ENCODE measurements at regions not wholly inside any gene's neighbourhood (a gene's known extent, or its start where the extent isn't known, plus 50 kb on each side); places are given as distances from the start of the nearest gene placed in this dataset.

GRCh38 chr3:72698154-72698917, 149.9 kb downstream of the SHQ1 start:
- Mint-ChIP-seq H3K4me3 (no peak overlapping the region), H3K36me3 (no peaks in the 10 kb centered on the region), H3K9me3 (no peaks in the 10 kb centered on the region), H3K27ac (no peak overlapping the region), H3K4me1 (no peaks in the 10 kb centered on the region)
- ATAC-seq (no peak), DNase-seq (ENCODE audit: low spot score in 2 of 2) (no peak)

GRCh38 chr3:72697717-72698116, 150.5 kb downstream of the SHQ1 start:
- H3K9me3 Mint-ChIP-seq, result no peaks in the 10 kb centered on the region
- ATAC-seq (no peak), DNase-seq (ENCODE audit: low spot score in 2 of 2) (no peak)
- no peaks in the 10 kb centered on the region for H3K4me1 Mint-ChIP-seq
- no peak overlapping the region for H3K27ac Mint-ChIP-seq
- no peak overlapping the region for H3K4me3 Mint-ChIP-seq
- no peaks in the 10 kb centered on the region for H3K36me3 Mint-ChIP-seq

- Mint-ChIP-seq H3K4me1 (no peaks in the 10 kb centered on the region), H3K36me3 (no peaks in the 10 kb centered on the region), H3K27ac (no peak overlapping the region), H3K9me3 (no peaks in the 10 kb centered on the region), H3K4me3 (no peak overlapping the region)
- no peak for ATAC-seq
- DNase-seq (ENCODE audit: low spot score in 2 of 2), result no peak
Measured at GRCh38 chr3:72696815-72697214, 151.4 kb downstream of the SHQ1 start.

GRCh38 chr3:72694398-72694797, 153.8 kb downstream of the SHQ1 start:
- no peak overlapping the region for H3K27ac Mint-ChIP-seq
- DNase-seq (ENCODE audit: low spot score in 2 of 2) (no peak), ATAC-seq (no peak)
- no peaks in the 10 kb centered on the region for H3K36me3 Mint-ChIP-seq
- no peak overlapping the region for H3K4me3 Mint-ChIP-seq
- no peaks in the 10 kb centered on the region for H3K9me3 Mint-ChIP-seq
- H3K4me1 Mint-ChIP-seq, result no peaks in the 10 kb centered on the region

GRCh38 chr3:72692990-72693389, 155.3 kb downstream of the SHQ1 start:
- Mint-ChIP-seq H3K4me1 (no peaks in the 10 kb centered on the region), H3K4me3 (no peak overlapping the region)

GRCh38 chr3:72690629-72691028, 157.6 kb downstream of the SHQ1 start:
- no peak for ATAC-seq
- H3K36me3 Mint-ChIP-seq, result no peaks in the 10 kb centered on the region
- DNase-seq (ENCODE audit: low spot score in 2 of 2), result no peak
- no peaks in the 10 kb centered on the region for H3K9me3 Mint-ChIP-seq
- H3K4me3 Mint-ChIP-seq, result no peak overlapping the region
- H3K4me1 Mint-ChIP-seq, result no peaks in the 10 kb centered on the region
- H3K27ac Mint-ChIP-seq, result no peak overlapping the region

More at GRCh38 chr3:72692990-72693389, 155.3 kb downstream of the SHQ1 start:
- ATAC-seq, result no peak
- no peaks in the 10 kb centered on the region for H3K36me3 Mint-ChIP-seq
- no peak overlapping the region for H3K27ac Mint-ChIP-seq
- no peak for DNase-seq (ENCODE audit: low spot score in 2 of 2)
- no peaks in the 10 kb centered on the region for H3K9me3 Mint-ChIP-seq

- Mint-ChIP-seq H3K9me3 (no peaks in the 10 kb centered on the region), H3K27ac (no peak overlapping the region), H3K36me3 (no peaks in the 10 kb centered on the region), H3K4me1 (peaks cover 28% of the 10 kb centered on the region), H3K4me3 (no peak overlapping the region)
- ATAC-seq, result no peak
- DNase-seq (ENCODE audit: low spot score in 2 of 2), result no peak
Measured at GRCh38 chr3:72682936-72683452, 165.3 kb downstream of the SHQ1 start.

GRCh38 chr3:72681598-72681997, 166.6 kb downstream of the SHQ1 start:
- H3K4me3 Mint-ChIP-seq, result no peak overlapping the region

GRCh38 chr3:72680766-72681165, 167.5 kb downstream of the SHQ1 start:
- no peak for DNase-seq (ENCODE audit: low spot score in 2 of 2)
- Mint-ChIP-seq H3K27ac (no peak overlapping the region), H3K36me3 (no peaks in the 10 kb centered on the region), H3K4me3 (no peak overlapping the region), H3K4me1 (peaks cover 28% of the 10 kb centered on the region), H3K9me3 (no peaks in the 10 kb centered on the region)
- ATAC-seq, result no peak

More at GRCh38 chr3:72681598-72681997, 166.6 kb downstream of the SHQ1 start:
- H3K9me3 Mint-ChIP-seq, result no peaks in the 10 kb centered on the region
- H3K4me1 Mint-ChIP-seq, result peaks cover 28% of the 10 kb centered on the region
- no peak for ATAC-seq
- H3K27ac Mint-ChIP-seq, result no peak overlapping the region
- no peak for DNase-seq (ENCODE audit: low spot score in 2 of 2)
- H3K36me3 Mint-ChIP-seq, result no peaks in the 10 kb centered on the region

- H3K27ac Mint-ChIP-seq, result no peak overlapping the region
- no peak overlapping the region for H3K4me3 Mint-ChIP-seq
- H3K9me3 Mint-ChIP-seq, result no peaks in the 10 kb centered on the region
- ATAC-seq, result no peak
- no peaks in the 10 kb centered on the region for H3K36me3 Mint-ChIP-seq
- H3K4me1 Mint-ChIP-seq, result peaks cover 28% of the 10 kb centered on the region
- DNase-seq (ENCODE audit: low spot score in 2 of 2), result no peak
Measured at GRCh38 chr3:72679540-72680198, 168.6 kb downstream of the SHQ1 start.

GRCh38 chr3:72678867-72679266, 169.4 kb downstream of the SHQ1 start:
- ATAC-seq (peak; percentile 81), DNase-seq (ENCODE audit: low spot score in 2 of 2) (no peak)
- H3K4me3 Mint-ChIP-seq, result no peak overlapping the region
- H3K4me1 Mint-ChIP-seq, result peaks cover 28% of the 10 kb centered on the region
- no peak overlapping the region for H3K27ac Mint-ChIP-seq
- H3K36me3 Mint-ChIP-seq, result no peaks in the 10 kb centered on the region
- H3K9me3 Mint-ChIP-seq, result no peaks in the 10 kb centered on the region

- Mint-ChIP-seq H3K36me3 (no peaks in the 10 kb centered on the region), H3K27ac (no peak overlapping the region), H3K4me3 (no peak overlapping the region), H3K9me3 (no peaks in the 10 kb centered on the region), H3K4me1 (peaks cover 28% of the 10 kb centered on the region)
- no peak for ATAC-seq
- no peak for DNase-seq (ENCODE audit: low spot score in 2 of 2)
Measured at GRCh38 chr3:72678380-72678779, 169.9 kb downstream of the SHQ1 start.

- Mint-ChIP-seq H3K36me3 (no peaks in the 10 kb centered on the region), H3K9me3 (no peaks in the 10 kb centered on the region), H3K4me1 (peaks cover 17% of the 10 kb centered on the region), H3K4me3 (no peak overlapping the region), H3K27ac (no peak overlapping the region)
- ATAC-seq (no peak), DNase-seq (ENCODE audit: low spot score in 2 of 2) (no peak)
Measured at GRCh38 chr3:72675243-72675642, 173.0 kb downstream of the SHQ1 start.

- no peaks in the 10 kb centered on the region for H3K4me1 Mint-ChIP-seq
- H3K9me3 Mint-ChIP-seq, result no peaks in the 10 kb centered on the region
- no peak overlapping the region for H3K4me3 Mint-ChIP-seq
- no peak for DNase-seq (ENCODE audit: low spot score in 2 of 2)
- H3K36me3 Mint-ChIP-seq, result no peaks in the 10 kb centered on the region
- H3K27ac Mint-ChIP-seq, result no peak overlapping the region
- peak; percentile 38 for ATAC-seq
Measured at GRCh38 chr3:72673011-72673771, 175.1 kb downstream of the SHQ1 start.

- DNase-seq (ENCODE audit: low spot score in 2 of 2) (no peak), ATAC-seq (no peak)
- no peaks in the 10 kb centered on the region for H3K36me3 Mint-ChIP-seq
- no peaks in the 10 kb centered on the region for H3K4me1 Mint-ChIP-seq
- no peak overlapping the region for H3K4me3 Mint-ChIP-seq
- no peaks in the 10 kb centered on the region for H3K9me3 Mint-ChIP-seq
- H3K27ac Mint-ChIP-seq, result no peak overlapping the region
Measured at GRCh38 chr3:72669224-72669623, 179.0 kb downstream of the SHQ1 start.
